SU-DHL-6 (cell line): ENCODE measurements at regions not wholly inside any gene's neighbourhood (a gene's known extent, or its start where the extent isn't known, plus 50 kb on each side); places are given as distances from the start of the nearest gene placed in this dataset.

Experiments
- CTCF ChIP-seq: fragments of 200-600 bp; sonication (generic); IDR thresholded peaks from one replicate; pipeline ENCODE4 v1.5.1; 2017; ENCODE audit warnings: antibody characterized with exemption, mild to moderate bottlenecking, low read length, moderate library complexity; ENCODE audit not compliant: insufficient read depth, poor library complexity, severe bottlenecking
- EZH2phosphoT487 ChIP-seq: fragments of 200-600 bp; sonication (generic), shearing (Covaris generic); conservative IDR thresholded peaks from 2 replicates; pipeline ENCODE4 v1.6.1; 2018; ENCODE audit warnings: mild to moderate bottlenecking, antibody characterized with exemption, low read length, moderate library complexity, mixed read lengths

- TF ChIP-seq CTCF (no peak), EZH2phosphoT487 (no peak)
Observed at GRCh38 chr5:57561231-57561842, 78.7 kb upstream of the ACTBL2 start.
